OCI-LY3 (cell line): ENCODE measurements at regions not wholly inside any gene's neighbourhood (a gene's known extent, or its start where the extent isn't known, plus 50 kb on each side); places are given as distances from the start of the nearest gene placed in this dataset.

Experiments used
- H2AFZ ChIP-seq: fragments of 200-600, 300-600 bp; shearing (Covaris generic); 2 replicates; pipeline ENCODE4 v1.6.0; 2014; ENCODE audit warnings: antibody characterized with exemption, low read depth, low read length
- H3K27ac ChIP-seq: fragments of 200-600, 300-600 bp; sonication (generic); 2 replicates; pipeline ENCODE4 v1.5.1; 2014; ENCODE audit warnings: mild to moderate bottlenecking, low read length, moderate library complexity, mixed read lengths
- H3K27me3 ChIP-seq: fragments of 200-600, 300-600 bp; sonication (generic); 2 replicates; pipeline ENCODE4 v1.6.1; 2014; ENCODE audit warnings: low read depth, low read length, mixed read lengths
- H3K36me3 ChIP-seq: fragments of 200-600, 300-600 bp; sonication (generic); replicated peaks from 2 replicates; pipeline ENCODE3; 2014; ENCODE audit warnings: low read depth, low read length, mixed read lengths
- H3K4me1 ChIP-seq: fragments of 300-600, 200-600 bp; sonication (generic); 2 replicates; pipeline ENCODE4 v1.6.1; 2014; ENCODE audit warnings: low read length, mixed read lengths
- H3K4me2 ChIP-seq: fragments of 200-600, 300-600 bp; sonication (generic); 2 replicates; pipeline ENCODE4 v1.6.1; 2014; ENCODE audit warnings: low read length, mixed read lengths
- H3K4me3 ChIP-seq: fragments of 300-600, 200-600 bp; sonication (generic); 2 replicates; pipeline ENCODE4 v1.5.1; 2014; ENCODE audit warnings: antibody characterized with exemption, mild to moderate bottlenecking, low read length, moderate library complexity
- H3K79me2 ChIP-seq: fragments of 300-600, 200-600 bp; shearing (Covaris generic); 2 replicates; pipeline ENCODE4 v1.6.1; 2014; ENCODE audit warnings: mild to moderate bottlenecking, low read length, mixed read lengths
- H3K9ac ChIP-seq: fragments of 300-600, 200-600 bp; shearing (Covaris generic); 2 replicates; pipeline ENCODE4 v1.6.0; 2014; ENCODE audit warnings: mild to moderate bottlenecking, low read length, moderate library complexity
- H3K9me3 ChIP-seq: fragments of 200-600, 300-600 bp; shearing (Covaris generic); 2 replicates; pipeline ENCODE4 v1.6.1; 2014; ENCODE audit warnings: low read length, mixed read lengths; ENCODE audit not compliant: insufficient read depth
- H4K20me1 ChIP-seq: fragments of 200-600, 300-600 bp; sonication (generic); 2 replicates; pipeline ENCODE4 v1.6.1; 2016; ENCODE audit warnings: low read length, mixed read lengths; ENCODE audit not compliant: insufficient read depth
- EZH2phosphoT487 ChIP-seq: fragments of 200-600 bp; shearing (Covaris generic); IDR thresholded peaks from 2 replicates; pipeline ENCODE4 v1.6.1; 2018; ENCODE audit warnings: antibody characterized with exemption, mixed run types, low read depth
- TF ChIP-seq, protein P1 (sequence below): fragments of 200-600, 300-600 bp; sonication (generic); IDR thresholded peaks from 2 replicates; pipeline ENCODE4 v1.5.1; 2014; ENCODE audit warnings: antibody characterized with exemption, low read length, low read depth

DNA sequence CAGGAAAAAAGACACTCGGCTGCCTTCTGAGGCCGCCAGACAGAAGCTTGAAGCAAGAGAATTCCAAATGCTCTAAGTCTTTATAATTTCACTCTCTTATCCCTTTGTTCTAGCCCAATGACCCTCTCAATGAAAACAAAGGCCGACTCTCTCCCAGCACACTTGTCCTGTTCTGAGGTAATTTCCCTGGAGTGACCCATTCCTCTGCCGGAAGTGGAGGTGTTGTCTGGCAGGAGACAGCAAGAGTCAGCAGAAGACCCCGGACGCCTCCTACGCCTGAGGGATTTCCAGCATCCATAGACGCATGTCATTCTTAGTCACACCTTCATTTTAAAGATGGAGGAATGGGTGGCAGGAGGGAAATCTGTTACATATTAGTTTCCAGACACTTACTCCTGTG lies 110.3 kb downstream of the SOD2 start:
- TF ChIP-seq, protein P1, sequence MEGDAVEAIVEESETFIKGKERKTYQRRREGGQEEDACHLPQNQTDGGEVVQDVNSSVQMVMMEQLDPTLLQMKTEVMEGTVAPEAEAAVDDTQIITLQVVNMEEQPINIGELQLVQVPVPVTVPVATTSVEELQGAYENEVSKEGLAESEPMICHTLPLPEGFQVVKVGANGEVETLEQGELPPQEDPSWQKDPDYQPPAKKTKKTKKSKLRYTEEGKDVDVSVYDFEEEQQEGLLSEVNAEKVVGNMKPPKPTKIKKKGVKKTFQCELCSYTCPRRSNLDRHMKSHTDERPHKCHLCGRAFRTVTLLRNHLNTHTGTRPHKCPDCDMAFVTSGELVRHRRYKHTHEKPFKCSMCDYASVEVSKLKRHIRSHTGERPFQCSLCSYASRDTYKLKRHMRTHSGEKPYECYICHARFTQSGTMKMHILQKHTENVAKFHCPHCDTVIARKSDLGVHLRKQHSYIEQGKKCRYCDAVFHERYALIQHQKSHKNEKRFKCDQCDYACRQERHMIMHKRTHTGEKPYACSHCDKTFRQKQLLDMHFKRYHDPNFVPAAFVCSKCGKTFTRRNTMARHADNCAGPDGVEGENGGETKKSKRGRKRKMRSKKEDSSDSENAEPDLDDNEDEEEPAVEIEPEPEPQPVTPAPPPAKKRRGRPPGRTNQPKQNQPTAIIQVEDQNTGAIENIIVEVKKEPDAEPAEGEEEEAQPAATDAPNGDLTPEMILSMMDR = no peak
- no peak for TF ChIP-seq EZH2phosphoT487
- Histone ChIP-seq H3K27ac (no peak overlapping the region), H3K4me3 (no peak overlapping the region), H3K9ac (no peak overlapping the region), H4K20me1 (no peaks in the 10 kb centered on the region), H2AFZ (no peak overlapping the region), H3K9me3 (no peaks in the 10 kb centered on the region), H3K4me2 (no peak overlapping the region), H3K79me2 (no peaks in the 10 kb centered on the region), H3K36me3 (no peaks in the 10 kb centered on the region), H3K4me1 (peaks cover 10% of the 10 kb centered on the region), H3K27me3 (no peaks in the 10 kb centered on the region)

- Histone ChIP-seq H3K4me3 (no peak overlapping the region), H2AFZ (no peak overlapping the region), H3K9ac (no peak overlapping the region), H3K36me3 (no peaks in the 10 kb centered on the region), H3K27ac (no peak overlapping the region), H3K4me1 (peaks cover 10% of the 10 kb centered on the region), H3K4me2 (no peak overlapping the region), H3K9me3 (no peaks in the 10 kb centered on the region), H4K20me1 (no peaks in the 10 kb centered on the region), H3K79me2 (no peaks in the 10 kb centered on the region), H3K27me3 (peaks cover 3% of the 10 kb centered on the region; the same call in 1 of the 2 replicates)
- no peak for TF ChIP-seq EZH2phosphoT487
- TF ChIP-seq, protein P1 = no peak
Observed at GRCh38 chr6:159578629-159579028, 114.4 kb downstream of the SOD2 start.

DNA sequence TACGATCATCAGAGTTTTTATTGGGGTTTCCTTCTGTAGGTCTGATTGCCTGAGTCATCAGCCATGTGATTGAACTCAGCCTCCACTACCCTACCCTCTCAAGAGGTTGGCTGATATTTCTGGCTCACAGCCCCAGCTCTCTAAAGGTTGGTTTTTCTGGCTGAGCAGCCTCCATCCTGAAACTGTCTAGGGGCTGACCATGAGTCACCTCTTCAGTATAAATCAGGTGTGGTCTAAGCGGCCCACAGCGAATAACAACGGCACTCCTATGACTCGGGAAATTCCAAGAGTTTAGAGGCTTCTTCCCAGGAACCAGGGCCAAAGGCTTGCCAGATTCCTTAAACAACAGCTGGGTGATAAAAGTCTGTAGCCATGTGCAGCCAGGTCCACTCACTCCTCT lies 115.5 kb downstream of the SOD2 start:
- H3K4me3 ChIP-seq = no peak overlapping the region
- H3K9ac ChIP-seq = no peak overlapping the region
- no peaks in the 10 kb centered on the region for H3K36me3 ChIP-seq
- H3K9me3 ChIP-seq = no peaks in the 10 kb centered on the region
- peaks cover 3% of the 10 kb centered on the region; the same call in 1 of the 2 replicates for H3K27me3 ChIP-seq
- H2AFZ ChIP-seq = no peak overlapping the region
- H3K4me1 ChIP-seq = peaks cover 10% of the 10 kb centered on the region
- no peaks in the 10 kb centered on the region for H4K20me1 ChIP-seq
- no peak overlapping the region for H3K27ac ChIP-seq
- no peak overlapping the region for H3K4me2 ChIP-seq
- H3K79me2 ChIP-seq = no peaks in the 10 kb centered on the region
- TF ChIP-seq, protein P1 = no peak
- TF ChIP-seq EZH2phosphoT487 = no peak

DNA sequence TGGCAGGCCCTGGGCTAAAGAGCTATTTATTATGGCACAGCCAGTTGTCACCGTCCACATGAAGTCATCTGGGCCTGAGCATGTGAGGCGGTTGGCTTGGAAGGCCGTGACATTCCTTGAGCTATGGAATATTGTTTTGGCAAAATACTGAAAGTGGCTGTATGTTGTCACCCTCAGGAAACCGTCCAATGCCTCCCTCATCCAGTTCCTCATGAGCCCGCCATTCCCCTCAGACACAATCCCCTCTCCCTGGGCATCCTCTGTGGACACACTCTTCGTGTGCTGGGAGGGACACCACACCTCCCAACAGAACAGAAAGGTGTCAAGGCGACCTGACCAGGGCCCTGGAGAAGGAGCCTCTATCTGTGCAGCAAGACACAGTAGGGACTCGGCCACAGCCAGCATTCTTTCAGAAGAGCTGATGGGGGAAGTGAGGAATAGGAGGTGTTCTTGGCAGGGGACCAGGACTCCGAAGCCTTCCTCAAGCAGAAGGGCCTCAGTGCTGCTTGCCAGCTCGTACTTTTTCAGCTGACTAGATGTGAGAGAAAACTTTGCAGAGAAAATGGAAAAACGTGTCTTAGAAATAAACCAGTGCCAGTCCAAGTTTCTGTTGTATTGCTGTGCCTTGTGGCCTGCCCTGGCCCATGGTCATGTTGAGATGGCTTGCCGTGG lies 120.5 kb downstream of the SOD2 start:
- TF ChIP-seq EZH2phosphoT487 = no peak
- TF ChIP-seq, protein P1 = no peak

More for the DNA sequence above, 120.5 kb downstream of the SOD2 start:
- no peak overlapping the region for H3K4me3 ChIP-seq
- no peaks in the 10 kb centered on the region for H3K79me2 ChIP-seq
- no peaks in the 10 kb centered on the region for H3K36me3 ChIP-seq
- H3K27me3 ChIP-seq = peaks cover 3% of the 10 kb centered on the region; the same call in 1 of the 2 replicates
- H3K9me3 ChIP-seq = no peaks in the 10 kb centered on the region
- H2AFZ ChIP-seq = no peak overlapping the region
- H3K4me2 ChIP-seq = no peak overlapping the region
- H4K20me1 ChIP-seq = no peaks in the 10 kb centered on the region
- no peak overlapping the region for H3K27ac ChIP-seq
- H3K9ac ChIP-seq = no peak overlapping the region
- H3K4me1 ChIP-seq = no peaks in the 10 kb centered on the region
